Hepatocyte (in vitro differentiated cells): ENCODE measurements at regions not wholly inside any gene's neighbourhood (a gene's known extent, or its start where the extent isn't known, plus 50 kb on each side); places are given as distances from the start of the nearest gene placed in this dataset.

Experiments
- CTCF ChIP-seq: fragments of 200-600 bp; sonication (generic); IDR thresholded peaks from 2 replicates; pipeline ENCODE4 v1.5.1; 2016; ENCODE audit warnings: antibody characterized with exemption, mild to moderate bottlenecking; ENCODE audit not compliant: poor library complexity
- EZH2phosphoT487 ChIP-seq: fragments of 200-600 bp; sonication (generic); IDR thresholded peaks from one replicate; pipeline ENCODE4 v1.6.1; 2018; ENCODE audit warnings: antibody characterized with exemption, mild to moderate bottlenecking, low read depth, moderate library complexity; ENCODE audit not compliant: unreplicated experiment, severe bottlenecking

DNA sequence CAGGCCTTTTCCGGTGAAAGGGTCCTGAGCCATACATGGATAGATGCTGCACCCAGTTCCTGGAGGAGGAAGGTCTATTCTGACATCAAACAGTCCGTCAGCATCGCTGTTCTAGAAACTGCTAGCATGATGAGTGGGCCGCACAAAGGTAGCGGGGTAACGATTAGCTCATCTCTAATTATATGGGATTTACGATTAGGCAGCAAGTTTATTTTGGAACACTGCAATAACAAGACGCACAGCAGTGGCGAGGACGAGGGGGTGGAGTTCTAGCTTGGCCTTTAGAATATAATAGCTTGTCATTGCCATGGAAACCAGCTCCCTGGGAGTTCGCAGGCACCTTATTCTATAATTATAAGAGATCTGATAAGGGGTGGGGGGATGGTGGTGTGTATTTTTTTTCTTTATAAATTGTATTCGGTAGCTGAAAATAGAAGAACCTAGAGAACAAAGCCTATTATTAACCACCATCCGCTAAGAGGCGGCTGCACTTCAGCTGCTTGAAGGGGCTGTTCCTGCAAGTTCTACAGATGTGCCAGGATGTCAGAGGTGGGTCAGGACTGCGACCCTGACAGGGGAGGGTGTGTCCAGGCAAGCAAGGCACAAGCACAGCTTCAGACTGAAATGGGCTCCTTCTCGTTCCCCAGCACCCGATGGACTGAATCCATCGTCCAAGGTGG, 311.0 kb downstream of the AGTPBP1 start:
- no peak for TF ChIP-seq EZH2phosphoT487
- TF ChIP-seq CTCF, result no peak
